ENCODE measurements at regions not wholly inside any gene's neighbourhood (a gene's known extent, or its start where the extent isn't known, plus 50 kb on each side); places are given as distances from the start of the nearest gene placed in this dataset.

- no peak for FAIRE-seq
Measured at GRCh38 chr9:126154869-126155268, 171.8 kb upstream of the MVB12B start.

GRCh38 chr9:126155756-126156664 lies 170.6 kb upstream of the MVB12B start:
- no peak for FAIRE-seq

- no peak for FAIRE-seq
Measured at GRCh38 chr9:126156898-126157297, 169.7 kb upstream of the MVB12B start.

- FAIRE-seq: no peak
Measured at GRCh38 chr9:126157423-126157822, 169.2 kb upstream of the MVB12B start.

- no peak for FAIRE-seq
Measured at GRCh38 chr9:126157826-126158587, 168.6 kb upstream of the MVB12B start.

- no peak for FAIRE-seq
Measured at GRCh38 chr9:126158588-126159429, 167.8 kb upstream of the MVB12B start.

GRCh38 chr9:126159430-126160060 lies 167.1 kb upstream of the MVB12B start:
- FAIRE-seq: no peak

- FAIRE-seq: no peak
Measured at GRCh38 chr9:126160067-126160853, 166.4 kb upstream of the MVB12B start.

GRCh38 chr9:126160854-126161329 lies 165.7 kb upstream of the MVB12B start:
- FAIRE-seq: no peak

GRCh38 chr9:126162611-126163381 lies 163.8 kb upstream of the MVB12B start:
- FAIRE-seq: no peak

- FAIRE-seq: no peak
Measured at GRCh38 chr9:126164796-126165525, 161.7 kb upstream of the MVB12B start.

- no peak for FAIRE-seq
Measured at GRCh38 chr9:126165755-126166154, 160.9 kb upstream of the MVB12B start.

GRCh38 chr9:126166291-126166690 lies 160.3 kb upstream of the MVB12B start:
- no peak for FAIRE-seq

- FAIRE-seq: no peak
Measured at GRCh38 chr9:126166866-126167265, 159.8 kb upstream of the MVB12B start.

- FAIRE-seq: no peak
Measured at GRCh38 chr9:126169736-126170135, 156.9 kb upstream of the MVB12B start.

- no peak for FAIRE-seq
Measured at GRCh38 chr9:126170286-126170823, 156.3 kb upstream of the MVB12B start.

GRCh38 chr9:126171641-126172040 lies 155.0 kb upstream of the MVB12B start:
- no peak for FAIRE-seq

- no peak for FAIRE-seq
Measured at GRCh38 chr9:126173401-126173800, 153.2 kb upstream of the MVB12B start.

- FAIRE-seq: no peak
Measured at GRCh38 chr9:126173929-126174328, 152.7 kb upstream of the MVB12B start.

- FAIRE-seq: no peak
Measured at GRCh38 chr9:126183266-126183665, 143.4 kb upstream of the MVB12B start.

All from G401.6 (cell line).